ENCODE measurements at regions not wholly inside any gene's neighbourhood (a gene's known extent, or its start where the extent isn't known, plus 50 kb on each side); places are given as distances from the start of the nearest gene placed in this dataset.

- TF ChIP-seq EZH2 (IDR thresholded peaks at IDR 0.05) = no peak
- no peak for TF ChIP-seq CTCF (IDR thresholded peaks at IDR 0.05)
- TF ChIP-seq EZH2phosphoT487 (IDR thresholded peaks at IDR 0.05) = no peak
These were observed 322.2 kb downstream of the LMX1A start for GRCh38 chr1:165034136-165034809.
